Activated CD4-positive, alpha-beta T cell treated with anti-CD3 and anti-CD28 coated beads for 36 hours (primary cell): ENCODE measurements at regions not wholly inside any gene's neighbourhood (a gene's known extent, or its start where the extent isn't known, plus 50 kb on each side); places are given as distances from the start of the nearest gene placed in this dataset.

Experiments used
- ATAC-seq: fragments of 200-7000 bp; cut with Tn5 transposase; one replicate; pipeline ENCODE4 v1.10.0; 2021; ENCODE audit warnings: mild to moderate bottlenecking, moderate library complexity
- CTCF ChIA-PET: fragments of 350-600 bp; sonication (Branson Sonifier 250); formaldehyde crosslinking; loops from one replicate; lab custom pipeline; 2021; ENCODE audit warnings: antibody characterized with exemption; lab: Charles Lee
- POLR2A ChIA-PET: fragments of 350-600 bp; sonication (Branson Sonifier 250); formaldehyde crosslinking; loops from one replicate; lab custom pipeline; 2021; ENCODE audit warnings: antibody characterized with exemption, inconsistent platforms; lab: Charles Lee
- DNase-seq: peaks from one replicate; pipeline ENCODE4 v3.0.0-alpha.2; 2020
- H3K27ac Mint-ChIP-seq: one replicate; pipeline ENCODE4 v1.8.0; 2021; ENCODE audit warnings: mixed read lengths
- H3K27me3 Mint-ChIP-seq: one replicate; pipeline ENCODE4 v1.8.0; 2021; ENCODE audit warnings: mixed read lengths
- H3K36me3 Mint-ChIP-seq: one replicate; pipeline ENCODE4 v1.8.0; 2021; ENCODE audit warnings: low read depth, mixed read lengths
- H3K4me1 Mint-ChIP-seq: one replicate; pipeline ENCODE4 v1.8.0; 2021; ENCODE audit warnings: mixed read lengths
- H3K4me3 Mint-ChIP-seq: one replicate; pipeline ENCODE4 v1.8.0; 2021; ENCODE audit warnings: mild to moderate bottlenecking, moderate library complexity, mixed read lengths
- H3K9me3 Mint-ChIP-seq: one replicate; pipeline ENCODE4 v1.8.0; 2021; ENCODE audit warnings: low read depth, mixed read lengths
- intact Hi-C, 2 experiments: fragments of 100-400 bp; cut with DNase I in 1 of 2; cut with micrococcal nuclease in 1 of 2; formaldehyde crosslinking; loops; one replicate each; pipeline versions ENCODE4 v1.14.2 to v1.15.1; 2022 to 2024; cut with DNase I, micrococcal nuclease

DNA sequence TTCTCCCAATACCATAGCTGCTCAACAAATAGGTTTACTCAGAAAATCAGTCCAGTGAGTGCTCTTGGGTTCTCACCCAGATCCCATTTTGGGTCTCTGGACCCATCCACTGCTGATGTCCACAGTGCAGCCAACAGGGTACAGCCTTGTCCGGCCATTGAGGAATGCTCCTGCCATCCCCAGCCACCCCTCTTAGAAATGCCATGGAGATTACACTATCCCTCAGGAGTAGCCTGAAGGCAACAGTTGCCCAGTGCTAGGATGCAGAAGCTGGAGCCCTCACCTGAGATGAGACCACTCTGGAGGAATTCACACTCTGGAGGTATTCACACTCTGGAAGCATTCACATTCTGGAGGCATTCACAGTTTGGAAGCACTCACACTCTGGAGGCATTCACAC, 958.8 kb upstream of the TMEM132C start:
- Mint-ChIP-seq H3K9me3 (no peaks in the 10 kb centered on the region), H3K27me3 (peaks cover 19% of the 10 kb centered on the region), H3K27ac (no peak overlapping the region), H3K4me1 (no peaks in the 10 kb centered on the region), H3K4me3 (no peak overlapping the region), H3K36me3 (no peaks in the 10 kb centered on the region)
- CTCF ChIA-PET: no interaction called here
- no peak for DNase-seq
- no peak for ATAC-seq
- POLR2A ChIA-PET: no interaction called here
- intact Hi-C loops: no loop called here

- ATAC-seq: no peak
- Mint-ChIP-seq H3K4me1 (no peaks in the 10 kb centered on the region), H3K27me3 (peaks cover 21% of the 10 kb centered on the region), H3K36me3 (no peaks in the 10 kb centered on the region), H3K9me3 (peaks cover 2% of the 10 kb centered on the region), H3K27ac (no peak overlapping the region), H3K4me3 (no peak overlapping the region)
- intact Hi-C loops: no loop called here
- ChIA-PET CTCF (no interaction called here), POLR2A (no interaction called here)
- peak; percentile 15 for DNase-seq
Measured at GRCh38 chr12:127310548-127310947, 956.4 kb upstream of the TMEM132C start.

DNA sequence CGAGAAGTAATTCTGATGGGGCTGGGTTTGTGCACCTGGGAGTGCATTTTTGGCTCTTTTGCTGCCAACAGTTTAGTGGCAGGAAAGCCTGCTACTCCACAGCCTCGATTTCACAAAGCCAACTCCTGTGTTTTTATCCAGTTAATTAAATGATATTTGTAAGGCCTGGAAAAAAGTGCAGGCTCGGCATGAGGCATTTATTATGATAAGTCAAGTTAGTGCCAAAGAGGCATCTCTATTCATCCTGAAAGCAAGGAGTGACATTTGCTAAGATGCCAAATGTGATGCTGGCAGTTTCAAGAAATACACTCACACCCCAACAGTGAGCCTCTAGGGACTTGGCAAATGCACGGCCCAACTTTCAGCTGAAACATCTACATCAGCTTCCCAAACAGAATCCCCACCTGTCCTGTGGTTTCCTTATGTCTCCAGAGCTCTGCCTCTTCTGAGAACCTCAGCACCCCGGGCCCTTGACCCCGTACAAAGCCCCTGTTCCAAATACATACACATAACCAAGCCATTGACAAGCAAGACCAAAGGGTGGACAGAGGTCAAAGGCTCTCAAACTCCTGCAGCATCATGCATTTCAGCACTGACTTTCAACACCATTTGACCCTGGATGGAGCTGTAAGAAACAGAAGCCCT, 955.1 kb upstream of the TMEM132C start:
- intact Hi-C loops: no loop called here
- Mint-ChIP-seq H3K4me1 (no peaks in the 10 kb centered on the region), H3K4me3 (no peak overlapping the region), H3K36me3 (no peaks in the 10 kb centered on the region), H3K9me3 (peaks cover 2% of the 10 kb centered on the region), H3K27me3 (peaks cover 19% of the 10 kb centered on the region), H3K27ac (no peak overlapping the region)
- DNase-seq (no peak), ATAC-seq (no peak)
- ChIA-PET CTCF (no interaction called here), POLR2A (no interaction called here)

DNA sequence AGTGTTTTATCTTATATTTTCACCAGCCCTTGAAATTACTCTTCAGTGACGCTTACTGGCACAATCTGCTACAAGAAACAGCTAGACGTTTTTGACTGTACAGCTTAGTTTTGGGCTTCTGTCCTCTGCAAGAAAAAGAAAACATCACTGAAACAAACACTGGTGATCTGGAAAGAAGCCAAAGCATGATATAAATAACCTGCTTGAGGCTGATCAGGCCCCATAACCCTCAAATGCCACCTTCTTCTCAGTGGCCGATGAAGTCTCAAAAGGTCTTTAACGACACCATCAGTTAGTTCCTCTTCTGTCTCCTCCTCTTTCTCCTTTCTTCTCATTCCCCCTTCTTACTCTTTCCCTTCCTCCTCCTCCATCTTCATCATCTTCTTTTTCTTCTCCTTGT, 942.3 kb upstream of the TMEM132C start:
- CTCF ChIA-PET: no interaction called here
- H3K9me3 Mint-ChIP-seq: no peaks in the 10 kb centered on the region
- H3K27me3 Mint-ChIP-seq: peaks cover 3% of the 10 kb centered on the region
- ATAC-seq (no peak), DNase-seq (no peak)
- no peak overlapping the region for H3K27ac Mint-ChIP-seq
- intact Hi-C loops: no loop called here
- H3K4me1 Mint-ChIP-seq: no peaks in the 10 kb centered on the region
- POLR2A ChIA-PET: no interaction called here
- no peak overlapping the region for H3K4me3 Mint-ChIP-seq
- H3K36me3 Mint-ChIP-seq: no peaks in the 10 kb centered on the region

DNA sequence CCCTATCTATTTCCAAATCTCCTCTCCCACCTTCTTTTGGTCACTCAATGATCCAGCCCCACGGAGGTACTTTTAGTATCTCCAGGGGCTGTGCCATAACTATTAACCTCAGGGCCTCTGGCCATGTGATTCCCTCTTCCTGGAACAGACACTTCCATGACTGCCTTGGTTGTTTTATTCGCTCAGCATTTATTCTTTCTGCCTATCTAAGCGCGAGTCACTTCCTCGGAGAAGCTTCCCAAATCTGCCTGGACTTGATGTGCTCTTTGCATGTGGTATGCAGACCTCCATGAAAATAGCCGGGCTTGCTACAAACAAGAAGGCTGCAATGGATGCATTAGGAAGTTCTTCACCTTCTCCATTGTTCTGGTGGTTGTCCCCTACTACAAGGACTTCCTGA, 939.0 kb upstream of the TMEM132C start:
- Mint-ChIP-seq H3K27ac (no peak overlapping the region), H3K4me3 (no peak overlapping the region), H3K27me3 (peaks cover 3% of the 10 kb centered on the region), H3K9me3 (no peaks in the 10 kb centered on the region), H3K4me1 (no peaks in the 10 kb centered on the region), H3K36me3 (no peaks in the 10 kb centered on the region)
- ChIA-PET POLR2A (no interaction called here), CTCF (no interaction called here)
- intact Hi-C loops: no loop called here
- ATAC-seq (no peak), DNase-seq (no peak)

DNA sequence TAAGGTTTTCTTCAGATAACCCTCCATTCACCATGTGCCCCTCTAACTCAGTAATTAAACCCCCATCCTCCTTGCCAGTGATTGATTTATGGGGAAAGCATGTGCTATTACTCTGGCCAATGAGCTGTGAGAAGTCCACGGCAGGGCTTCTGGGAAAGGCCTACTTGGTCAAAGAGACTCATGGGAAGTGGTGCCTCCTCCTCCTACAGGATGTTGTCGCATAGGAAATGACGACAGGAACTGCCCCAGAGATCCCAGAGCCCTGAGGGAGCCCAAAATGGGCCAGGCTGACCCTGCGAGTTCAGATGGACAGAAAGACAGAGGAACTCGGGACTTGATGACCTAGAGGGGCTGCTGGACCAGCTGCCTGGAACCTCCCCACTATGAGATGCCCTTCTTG, 938.1 kb upstream of the TMEM132C start:
- H3K4me1 Mint-ChIP-seq: no peaks in the 10 kb centered on the region
- ChIA-PET CTCF (no interaction called here), POLR2A (no interaction called here)
- DNase-seq (no peak), ATAC-seq (no peak)
- H3K9me3 Mint-ChIP-seq: no peaks in the 10 kb centered on the region
- no peaks in the 10 kb centered on the region for H3K36me3 Mint-ChIP-seq
- intact Hi-C loops: no loop called here
- H3K27me3 Mint-ChIP-seq: peaks cover 3% of the 10 kb centered on the region
- no peak overlapping the region for H3K4me3 Mint-ChIP-seq
- no peak overlapping the region for H3K27ac Mint-ChIP-seq

DNA sequence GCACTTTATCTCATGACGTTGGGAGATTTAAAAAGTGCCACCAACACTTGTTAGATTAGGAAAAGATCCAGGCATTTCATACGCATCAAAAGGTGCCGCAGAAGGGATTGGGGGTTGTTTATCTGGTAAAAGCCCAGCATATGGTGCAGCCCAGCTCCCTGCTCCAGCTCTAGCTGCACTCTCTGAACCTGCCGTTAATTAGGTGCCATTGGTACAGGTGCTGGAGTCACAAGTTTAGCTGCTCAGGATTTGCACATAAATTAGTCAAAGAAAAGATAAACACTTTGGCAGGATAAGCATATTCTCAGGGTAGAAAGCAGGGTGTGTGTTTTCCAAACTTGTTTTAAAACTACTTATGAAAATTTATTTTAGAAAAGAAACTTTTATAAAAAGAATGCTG, 932.6 kb upstream of the TMEM132C start:
- H3K27me3 Mint-ChIP-seq: peaks cover 5% of the 10 kb centered on the region
- intact Hi-C loops: no loop called here
- H3K9me3 Mint-ChIP-seq: no peaks in the 10 kb centered on the region
- POLR2A ChIA-PET: no interaction called here
- CTCF ChIA-PET: no interaction called here
- ATAC-seq (no peak), DNase-seq (no peak)
- H3K36me3 Mint-ChIP-seq: no peaks in the 10 kb centered on the region
- H3K4me3 Mint-ChIP-seq: no peak overlapping the region
- H3K27ac Mint-ChIP-seq: no peak overlapping the region
- H3K4me1 Mint-ChIP-seq: no peaks in the 10 kb centered on the region

DNA sequence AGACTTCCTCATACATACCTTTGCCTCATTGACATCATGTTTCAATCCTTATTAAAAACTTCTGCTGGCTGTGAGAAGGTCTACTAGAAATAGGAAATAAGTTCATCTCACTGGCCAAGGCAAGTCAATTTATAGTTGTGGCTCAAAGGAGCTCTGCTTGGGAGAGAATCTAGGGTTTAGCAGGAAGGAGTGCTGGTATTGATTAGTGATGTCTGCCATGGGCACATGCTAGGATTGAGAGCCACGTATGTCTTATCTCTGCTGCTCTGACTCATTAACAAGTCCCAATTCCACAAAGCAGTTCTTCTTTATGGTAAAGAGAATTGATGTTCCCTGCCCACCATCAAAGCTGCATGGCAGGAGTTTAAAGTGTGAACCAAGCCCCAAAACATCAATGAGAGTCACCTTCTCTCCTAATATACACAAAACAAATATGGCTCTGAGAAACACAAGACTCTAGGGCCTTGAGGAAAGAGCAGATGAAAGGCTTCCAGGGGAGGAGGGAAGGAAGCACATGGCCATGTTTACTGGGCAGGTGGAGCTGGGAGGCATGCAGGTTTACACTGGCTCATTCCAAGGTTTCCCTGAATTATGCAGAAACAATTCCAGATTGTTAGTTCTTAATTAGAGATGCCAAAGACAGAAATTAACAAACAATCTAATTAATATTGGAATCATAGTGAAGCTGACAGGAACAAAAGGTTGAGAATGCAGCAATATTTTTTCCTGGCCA, 931.9 kb upstream of the TMEM132C start:
- POLR2A ChIA-PET: no interaction called here
- intact Hi-C loops: no loop called here
- CTCF ChIA-PET: no interaction called here
- Mint-ChIP-seq H3K36me3 (no peaks in the 10 kb centered on the region), H3K9me3 (no peaks in the 10 kb centered on the region), H3K4me3 (no peak overlapping the region), H3K27ac (no peak overlapping the region), H3K27me3 (peaks cover 8% of the 10 kb centered on the region), H3K4me1 (no peaks in the 10 kb centered on the region)
- DNase-seq (no peak), ATAC-seq (no peak)

DNA sequence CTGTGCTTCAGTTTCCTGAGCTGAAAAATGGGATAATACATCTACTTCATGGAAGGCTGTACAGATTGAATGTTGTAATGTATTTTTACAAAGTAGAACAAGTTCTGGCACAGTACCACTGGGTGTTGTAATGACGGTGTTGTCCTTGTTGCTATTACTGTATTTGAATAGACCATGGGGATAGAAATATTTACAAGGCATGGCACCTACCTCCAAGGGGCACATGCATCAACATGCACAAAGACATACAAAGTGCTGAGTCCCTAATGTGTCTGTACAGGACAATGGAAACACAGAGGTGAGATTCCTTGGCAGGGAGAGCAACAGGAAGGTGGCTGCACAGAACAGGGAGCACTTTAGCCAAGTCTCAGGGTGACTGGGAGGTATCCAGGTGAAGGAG, 930.6 kb upstream of the TMEM132C start:
- no peak overlapping the region for H3K27ac Mint-ChIP-seq
- ChIA-PET POLR2A (no interaction called here), CTCF (no interaction called here)
- DNase-seq (no peak), ATAC-seq (no peak)
- no peaks in the 10 kb centered on the region for H3K36me3 Mint-ChIP-seq
- no peaks in the 10 kb centered on the region for H3K9me3 Mint-ChIP-seq
- intact Hi-C loops: no loop called here
- no peaks in the 10 kb centered on the region for H3K4me1 Mint-ChIP-seq
- no peak overlapping the region for H3K4me3 Mint-ChIP-seq
- H3K27me3 Mint-ChIP-seq: peaks cover 9% of the 10 kb centered on the region

- H3K4me3 Mint-ChIP-seq: no peak overlapping the region
- no peaks in the 10 kb centered on the region for H3K4me1 Mint-ChIP-seq
- intact Hi-C loops: no loop called here
- no peak overlapping the region for H3K27ac Mint-ChIP-seq
- CTCF ChIA-PET: no interaction called here
- H3K9me3 Mint-ChIP-seq: no peaks in the 10 kb centered on the region
- H3K27me3 Mint-ChIP-seq: peaks cover 9% of the 10 kb centered on the region
- ATAC-seq (no peak), DNase-seq (no peak)
- H3K36me3 Mint-ChIP-seq: no peaks in the 10 kb centered on the region
- POLR2A ChIA-PET: no interaction called here
Measured at GRCh38 chr12:127339065-127339464, 927.9 kb upstream of the TMEM132C start.

GRCh38 chr12:127340381-127340780, 926.6 kb upstream of the TMEM132C start:
- Mint-ChIP-seq H3K36me3 (no peaks in the 10 kb centered on the region), H3K9me3 (no peaks in the 10 kb centered on the region), H3K4me1 (no peaks in the 10 kb centered on the region), H3K4me3 (no peak overlapping the region), H3K27ac (no peak overlapping the region), H3K27me3 (peaks cover 13% of the 10 kb centered on the region)
- POLR2A ChIA-PET: no interaction called here
- CTCF ChIA-PET: interaction anchor here (0.8 kb wide), 1 partner anchor 60 kb away, joined by 3 read pairs; no protein-coding TSS in a partner anchor
- intact Hi-C loops: no loop called here
- ATAC-seq: no peak
- no peak for DNase-seq

GRCh38 chr12:127342861-127343260, 924.1 kb upstream of the TMEM132C start:
- no peaks in the 10 kb centered on the region for H3K4me1 Mint-ChIP-seq
- ATAC-seq: no peak
- intact Hi-C loops: no loop called here
- ChIA-PET CTCF (no interaction called here), POLR2A (no interaction called here)
- no peak overlapping the region for H3K27ac Mint-ChIP-seq
- H3K27me3 Mint-ChIP-seq: peaks cover 16% of the 10 kb centered on the region
- H3K4me3 Mint-ChIP-seq: no peak overlapping the region
- H3K9me3 Mint-ChIP-seq: peaks cover 10% of the 10 kb centered on the region
- H3K36me3 Mint-ChIP-seq: no peaks in the 10 kb centered on the region
- no peak for DNase-seq
